ACHN (cell line): ENCODE measurements at regions not wholly inside any gene's neighbourhood (a gene's known extent, or its start where the extent isn't known, plus 50 kb on each side); places are given as distances from the start of the nearest gene placed in this dataset.

Source experiments
- DNase-seq: peaks from one replicate; pipeline ENCODE4 v3.0.0-alpha.2; 2015
- in situ Hi-C: cut with HindIII; loops from 2 replicates; pipeline ENCODE4 v1.10.0; 2017; ENCODE audit warnings: low sequenced_read_pairs, low pct_ligation_motif_present, low pct_unique_long_range_greater_than_20kb

DNA sequence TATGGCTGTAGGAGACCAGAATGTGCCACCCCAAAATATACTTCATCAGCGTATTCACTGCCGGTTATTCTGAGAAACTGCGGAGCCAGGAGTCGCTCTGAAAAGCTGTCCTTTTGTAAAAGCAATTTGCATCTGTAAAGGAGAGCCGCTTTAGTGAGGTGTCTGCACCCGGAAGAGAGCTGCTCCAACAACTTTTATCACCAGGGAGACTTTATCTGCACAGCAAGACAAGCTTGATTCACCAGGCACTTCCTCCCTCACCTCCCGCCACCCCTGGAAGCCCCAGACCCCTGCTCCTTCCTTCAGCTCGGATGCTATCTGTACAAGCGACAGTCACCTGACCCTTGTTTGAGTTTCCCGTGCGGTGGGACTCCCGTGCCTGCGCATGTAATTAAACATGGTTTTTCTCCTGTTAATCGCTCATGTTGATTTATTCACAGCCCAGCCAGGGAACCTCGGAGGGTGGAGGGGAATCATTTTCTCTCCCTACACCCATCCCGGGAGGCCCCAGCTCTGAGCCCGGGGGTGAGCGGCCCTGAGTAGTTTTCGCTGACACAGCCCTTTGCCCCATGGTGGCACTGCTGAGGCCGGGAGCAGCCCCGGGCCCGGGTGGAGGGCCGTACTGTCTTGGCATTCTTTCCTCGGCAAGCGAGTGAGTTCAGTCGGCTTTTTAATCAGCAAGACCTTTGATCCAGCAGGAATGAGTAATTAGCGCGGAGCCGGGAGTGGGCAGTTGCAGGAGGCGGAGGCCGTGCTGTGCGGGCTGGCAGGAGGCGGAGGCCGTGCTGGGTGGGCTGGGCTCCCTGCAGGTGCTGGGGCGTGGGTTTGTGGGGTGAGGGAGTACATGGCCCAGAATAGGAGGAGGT is 222.7 kb upstream of the CIBAR2 start:
- DNase-seq = no peak
- in situ Hi-C loops = no loop called here

DNA sequence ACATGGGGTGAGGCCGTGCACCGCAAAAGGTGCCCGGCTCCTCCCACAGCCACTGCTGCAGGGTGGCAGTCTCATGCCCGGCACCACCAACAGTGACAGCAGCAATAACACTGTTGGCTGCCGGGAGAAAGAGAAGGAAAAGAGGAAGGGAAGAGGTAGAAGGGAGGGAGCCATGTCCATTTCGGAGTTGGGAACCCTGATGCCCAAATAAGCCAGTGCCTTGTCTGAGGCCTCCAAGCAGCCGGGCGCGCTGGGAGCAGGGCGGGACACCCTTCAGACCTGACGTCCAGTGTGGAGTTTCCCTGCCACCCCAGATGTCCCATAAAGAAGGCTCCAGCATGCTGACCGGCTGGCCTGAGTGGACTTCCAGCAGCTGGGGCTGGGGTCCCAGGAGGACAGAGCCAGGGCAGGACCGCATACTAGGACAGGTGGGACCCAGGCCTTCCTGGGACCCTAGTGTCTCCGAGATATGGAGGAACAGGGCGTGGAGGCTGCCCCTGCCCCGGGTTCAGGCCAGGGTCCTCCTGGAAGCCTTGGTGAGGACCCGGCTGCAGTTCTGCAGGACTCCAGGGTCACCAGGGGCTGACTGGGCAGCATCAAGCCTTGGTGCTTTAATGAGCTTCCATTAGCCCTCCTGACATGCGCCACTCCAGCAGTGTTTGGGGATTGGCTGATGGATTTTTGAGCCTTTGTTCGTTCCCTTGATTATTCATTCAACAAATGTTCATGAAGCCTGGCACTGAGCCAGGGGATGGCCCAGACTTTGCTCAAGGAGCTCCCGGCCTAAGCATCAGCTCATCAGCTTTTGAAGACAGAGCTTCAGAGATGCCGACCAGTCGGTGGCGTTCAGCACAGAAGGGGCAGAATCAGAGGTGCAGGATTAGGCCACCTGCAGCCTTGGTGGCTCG is 223.6 kb upstream of the CIBAR2 start:
- in situ Hi-C loops = no loop called here

DNA sequence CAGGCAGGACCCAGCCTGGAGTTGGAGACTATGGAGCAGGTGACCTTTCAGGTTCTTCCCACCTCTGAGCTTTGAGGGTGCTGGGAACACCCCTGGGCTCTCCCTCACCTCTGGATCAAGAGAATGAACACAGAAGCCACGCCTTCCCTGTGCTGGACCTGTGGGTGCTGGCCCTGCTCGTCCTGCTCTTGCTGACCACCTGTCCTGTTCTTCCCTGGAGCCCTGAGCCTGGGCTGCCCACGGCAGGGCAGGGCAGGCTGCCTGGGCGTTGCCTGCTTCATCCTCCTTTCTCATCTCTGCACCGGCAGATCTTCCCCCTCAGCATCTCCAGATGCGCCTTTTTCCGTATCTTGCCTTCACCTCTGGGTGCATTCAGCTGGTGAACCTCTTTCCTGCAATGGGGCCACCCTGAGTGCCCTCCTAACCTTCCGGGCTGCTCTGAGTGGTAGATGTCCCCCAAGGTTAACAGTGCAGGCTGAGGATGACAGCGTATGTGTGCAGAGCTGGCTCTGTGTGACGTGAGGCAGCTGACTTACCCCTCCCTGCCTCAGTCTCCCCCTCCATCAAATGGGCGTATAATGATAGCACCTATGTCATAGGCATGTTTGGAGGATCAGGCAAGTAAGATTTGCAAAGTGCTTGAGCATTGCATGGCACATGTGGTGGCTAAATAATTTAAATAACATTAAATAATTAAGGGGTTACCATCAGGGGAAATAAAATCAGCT is 225.8 kb upstream of the CIBAR2 start:
- in situ Hi-C loops = no loop called here

More for the DNA sequence above, 223.6 kb upstream of the CIBAR2 start:
- DNase-seq = no peak

DNA sequence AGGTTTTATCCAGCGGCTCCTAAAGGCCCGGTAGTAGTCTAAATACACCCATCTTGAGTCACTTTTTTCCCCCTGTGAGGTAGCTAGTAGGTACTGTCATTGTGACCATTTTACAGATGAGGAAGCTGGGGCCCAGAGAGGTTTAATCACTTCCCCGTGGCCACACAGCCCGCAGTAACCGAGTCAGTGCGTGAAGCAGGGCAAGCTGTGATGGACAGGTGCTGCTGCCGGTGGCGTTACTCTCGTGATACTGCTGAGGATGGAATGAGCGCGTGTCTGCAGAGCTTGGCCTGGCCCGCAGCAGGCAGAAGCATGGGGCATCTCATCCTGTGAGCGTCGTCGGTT is 226.3 kb upstream of the CIBAR2 start:
- in situ Hi-C loops = no loop called here
- DNase-seq = no peak

More for the DNA sequence above, 225.8 kb upstream of the CIBAR2 start:
- no peak for DNase-seq

DNA sequence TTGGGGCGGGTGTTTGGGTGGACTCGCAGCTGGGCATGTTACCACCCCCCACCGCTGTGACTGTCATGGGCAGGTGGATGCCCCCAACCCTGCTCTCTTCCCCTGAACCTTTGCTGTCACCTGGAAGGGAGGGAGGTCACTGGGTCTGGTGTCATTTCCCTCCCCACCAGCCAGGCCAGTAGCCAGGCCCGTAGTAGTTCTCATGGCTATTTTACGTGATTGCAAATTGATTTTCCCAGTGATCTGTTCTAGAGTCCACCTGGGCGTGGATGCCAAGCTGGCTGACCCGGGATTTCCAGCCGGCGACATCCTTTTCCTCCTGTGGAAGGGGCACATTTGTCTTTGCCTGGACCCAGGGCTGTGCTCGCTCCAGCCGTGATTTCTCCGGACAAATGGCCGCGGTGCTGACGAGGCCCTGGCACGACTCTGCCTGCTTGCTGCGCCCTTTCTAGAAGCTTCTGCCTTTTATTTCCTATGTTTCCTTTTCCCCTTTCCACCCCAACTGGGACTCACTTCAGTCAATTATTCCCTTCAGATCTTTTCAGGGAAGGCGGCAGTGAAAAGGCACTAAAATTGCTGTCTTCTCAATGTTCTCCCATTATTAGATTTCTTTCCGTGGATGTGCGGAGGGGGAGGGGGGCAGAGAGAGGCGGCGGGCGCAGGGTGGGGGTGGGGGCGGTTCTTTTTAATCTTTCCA is 226.9 kb upstream of the CIBAR2 start:
- in situ Hi-C loops = no loop called here
- no peak for DNase-seq

DNA sequence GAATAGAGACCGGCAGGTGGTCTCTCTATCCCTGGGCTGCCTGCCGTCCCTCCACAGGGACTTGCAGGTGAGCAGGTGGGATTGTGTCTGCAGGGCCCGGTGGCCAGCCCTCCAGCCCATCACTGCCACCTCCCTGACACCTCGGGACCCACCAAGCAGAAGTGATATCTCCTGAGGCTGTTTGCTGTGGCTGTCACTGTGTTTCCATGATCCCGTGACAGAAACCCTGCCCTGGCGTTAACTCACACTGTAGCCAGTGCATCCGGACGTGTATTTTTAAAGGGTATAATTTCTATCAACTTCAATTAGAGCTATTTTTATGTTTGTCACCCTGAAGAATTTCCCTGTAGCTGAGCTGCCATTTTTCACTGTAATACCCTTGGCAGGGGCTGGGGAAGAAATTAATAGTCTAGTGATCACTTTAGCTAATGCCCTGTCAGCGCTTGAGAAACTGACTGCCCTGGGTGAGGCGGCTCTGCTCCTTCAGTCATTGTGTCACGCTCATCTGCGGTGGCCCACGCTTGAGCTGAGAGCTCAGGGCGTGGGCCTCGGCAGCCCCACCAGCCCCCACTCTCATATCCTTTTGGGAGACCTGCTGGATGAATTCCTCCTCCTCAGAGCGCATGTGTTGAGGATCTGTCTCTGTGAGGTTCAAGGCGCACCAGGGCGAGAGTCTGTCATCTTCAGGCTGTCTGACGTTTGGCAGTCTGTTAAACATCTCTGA is 229.9 kb upstream of the CIBAR2 start:
- in situ Hi-C loops = no loop called here
- no peak for DNase-seq

DNA sequence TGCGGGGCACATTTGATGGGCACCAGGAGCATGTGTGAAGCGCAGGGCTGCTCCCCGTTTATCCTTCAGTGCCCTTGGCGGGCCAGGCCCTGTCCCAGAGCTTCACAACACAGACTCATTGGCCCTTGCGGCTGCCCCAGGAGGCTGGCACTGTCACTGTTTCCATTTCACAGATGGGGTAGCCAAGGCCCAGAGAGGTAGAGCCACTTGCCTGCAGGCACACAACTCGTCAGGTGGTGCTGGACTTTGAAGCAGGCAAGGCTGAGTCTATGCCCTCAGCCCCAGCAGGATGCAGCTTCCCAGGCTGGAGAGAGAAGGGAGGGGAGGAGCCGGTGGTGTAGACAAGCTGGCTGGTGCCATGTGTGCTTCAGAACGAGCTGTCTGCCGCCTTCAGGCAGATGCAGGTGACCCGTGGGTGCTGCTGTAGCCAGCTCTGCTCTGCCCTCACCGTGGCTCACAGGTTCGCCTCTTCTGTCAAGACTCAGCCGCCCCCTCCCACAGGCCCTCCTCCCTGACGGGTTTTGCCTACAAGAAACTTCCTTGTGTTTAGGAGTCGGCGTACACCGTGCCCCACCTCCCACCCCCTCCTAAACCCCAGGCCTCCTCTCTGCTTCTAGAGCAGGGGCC is 232.3 kb upstream of the CIBAR2 start:
- no peak for DNase-seq
- in situ Hi-C loops = no loop called here

DNA sequence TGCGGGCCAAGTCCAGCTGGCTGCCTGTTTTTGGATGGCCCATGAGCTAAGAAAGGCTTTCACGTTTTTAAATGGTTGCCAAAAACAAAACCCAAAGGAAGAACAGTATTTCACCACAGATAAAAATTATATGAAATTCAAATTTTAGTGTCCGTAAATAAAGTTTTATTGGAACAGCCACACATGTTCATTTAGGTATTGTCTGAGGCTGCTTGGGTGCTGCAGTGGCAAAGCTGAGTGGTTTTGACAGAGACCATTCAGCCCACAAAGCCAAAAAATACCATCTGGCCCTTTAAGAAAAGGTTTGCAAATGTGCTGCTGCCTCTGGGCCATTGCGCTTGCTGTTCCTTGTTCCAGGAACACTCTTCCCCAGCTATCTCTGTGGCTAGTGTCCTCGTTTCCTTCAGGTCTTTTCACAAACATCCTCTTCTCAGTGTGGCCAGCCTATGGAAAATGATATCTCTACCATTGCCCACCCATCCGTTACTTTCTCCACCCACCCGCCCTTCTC is 232.9 kb upstream of the CIBAR2 start:
- in situ Hi-C loops = no loop called here
- no peak for DNase-seq

DNA sequence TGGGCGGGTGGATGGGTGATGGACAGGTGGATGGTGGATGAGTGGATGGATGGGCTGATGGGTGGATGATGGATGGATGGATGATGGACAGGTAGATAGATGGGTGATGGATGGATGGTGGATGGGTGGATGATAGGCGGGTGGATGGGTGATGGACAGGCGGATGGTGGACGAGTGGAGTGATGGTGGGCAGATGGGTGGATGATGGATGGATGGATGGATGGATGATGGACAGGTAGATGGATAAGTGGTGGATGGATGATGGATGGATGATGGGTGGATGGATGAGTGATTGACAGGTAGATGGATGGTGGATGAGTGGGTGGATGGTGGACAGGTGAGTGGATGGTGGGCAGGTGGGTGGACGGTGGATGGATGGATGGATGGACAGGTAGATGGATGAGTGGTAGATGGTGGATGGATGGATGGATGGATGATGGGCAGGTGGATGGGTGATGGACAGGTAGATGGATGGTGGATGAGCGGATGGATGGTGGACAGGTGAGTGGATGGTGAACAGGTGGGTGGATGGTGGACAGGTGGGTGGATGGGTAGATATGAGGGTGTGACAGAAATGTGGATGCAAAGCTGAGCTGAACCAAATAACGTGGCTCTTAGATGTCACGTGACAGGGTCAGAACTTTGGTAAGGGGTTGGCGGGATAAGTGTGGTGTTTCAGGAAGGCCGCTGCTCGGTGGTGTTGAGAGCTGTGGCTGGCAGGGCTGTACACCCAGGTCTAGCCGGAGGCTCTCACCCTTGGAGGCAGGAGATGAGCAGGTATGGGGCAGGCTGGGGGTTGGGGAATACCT is 234.3 kb upstream of the CIBAR2 start:
- in situ Hi-C loops = no loop called here
- no peak for DNase-seq

DNA sequence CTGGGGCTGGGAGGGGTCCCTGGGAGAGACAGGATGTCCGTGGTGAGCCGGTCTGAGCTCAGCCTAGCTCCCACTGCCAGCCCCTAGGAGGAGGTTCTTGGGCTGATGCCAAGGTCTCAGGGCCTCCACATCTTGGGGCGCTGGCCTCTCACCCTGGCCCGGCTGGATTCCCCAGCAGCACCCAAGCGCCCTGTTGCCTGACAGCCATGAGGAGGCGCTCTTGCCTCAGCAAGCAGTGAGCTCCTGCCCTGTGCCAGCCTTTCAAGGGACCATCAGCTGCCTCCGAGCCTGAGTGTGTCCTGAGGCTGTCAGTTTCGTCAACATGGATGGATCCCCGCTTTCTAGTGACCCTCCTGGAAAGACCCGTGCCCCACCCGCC is 234.9 kb upstream of the CIBAR2 start:
- in situ Hi-C loops = no loop called here
- DNase-seq = no peak

DNA sequence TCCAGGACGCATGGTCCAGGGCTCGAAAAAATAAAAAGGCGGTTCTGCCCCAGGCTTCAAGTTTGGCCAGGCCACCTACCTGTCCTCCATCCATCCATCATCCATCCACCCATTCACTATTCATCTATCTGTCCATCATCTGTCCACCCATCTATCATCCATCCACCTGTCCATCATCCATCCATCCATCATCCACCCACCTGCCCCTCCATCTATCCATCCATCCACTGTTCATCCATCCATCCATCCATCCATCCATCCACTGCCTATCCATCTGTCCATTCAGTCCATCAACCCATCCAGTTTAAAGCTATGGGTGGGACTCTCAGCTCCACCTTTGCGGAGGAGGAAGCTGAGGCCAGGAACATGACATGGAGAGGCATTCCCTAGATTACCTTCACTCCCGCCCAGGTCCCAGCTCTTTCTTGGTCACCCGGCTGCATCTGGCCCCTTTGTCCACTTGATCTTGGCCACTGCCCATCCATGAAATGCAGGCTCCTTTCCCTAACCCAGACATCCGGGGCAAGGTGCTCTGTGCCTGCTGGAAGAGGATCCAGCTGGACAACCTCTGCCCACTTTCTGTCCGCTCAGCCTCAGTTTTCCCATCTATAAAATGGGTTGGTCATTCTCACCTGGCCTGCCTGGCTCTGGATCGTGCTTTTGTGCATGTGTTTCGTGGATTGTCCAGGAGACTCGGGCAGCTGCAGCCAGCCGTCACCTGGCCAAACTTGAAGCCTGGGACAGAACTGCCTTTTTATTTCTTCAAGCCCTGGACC is 236.0 kb upstream of the CIBAR2 start:
- DNase-seq = no peak
- in situ Hi-C loops = no loop called here

DNA sequence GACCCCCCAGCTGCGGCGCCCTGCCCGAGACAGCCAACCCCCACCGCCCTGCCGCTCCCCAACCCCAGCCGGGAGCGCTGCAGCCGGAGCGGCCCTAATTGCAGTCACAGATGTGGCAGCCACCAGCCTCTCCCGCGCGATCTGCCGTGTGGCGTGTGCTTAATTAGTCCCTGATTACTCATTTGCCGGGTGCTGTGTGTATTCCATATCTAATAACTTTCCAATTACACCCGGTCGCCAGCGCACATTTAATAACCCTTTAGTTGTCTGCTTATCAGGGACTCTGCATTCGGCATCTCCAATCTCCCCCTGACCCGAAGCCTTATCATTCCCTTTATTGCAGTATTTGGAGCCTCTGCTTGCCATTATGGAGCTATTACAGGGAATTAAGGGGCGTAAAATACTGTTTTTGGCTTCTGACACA is 236.7 kb upstream of the CIBAR2 start:
- in situ Hi-C loops = no loop called here
- DNase-seq = no peak

DNA sequence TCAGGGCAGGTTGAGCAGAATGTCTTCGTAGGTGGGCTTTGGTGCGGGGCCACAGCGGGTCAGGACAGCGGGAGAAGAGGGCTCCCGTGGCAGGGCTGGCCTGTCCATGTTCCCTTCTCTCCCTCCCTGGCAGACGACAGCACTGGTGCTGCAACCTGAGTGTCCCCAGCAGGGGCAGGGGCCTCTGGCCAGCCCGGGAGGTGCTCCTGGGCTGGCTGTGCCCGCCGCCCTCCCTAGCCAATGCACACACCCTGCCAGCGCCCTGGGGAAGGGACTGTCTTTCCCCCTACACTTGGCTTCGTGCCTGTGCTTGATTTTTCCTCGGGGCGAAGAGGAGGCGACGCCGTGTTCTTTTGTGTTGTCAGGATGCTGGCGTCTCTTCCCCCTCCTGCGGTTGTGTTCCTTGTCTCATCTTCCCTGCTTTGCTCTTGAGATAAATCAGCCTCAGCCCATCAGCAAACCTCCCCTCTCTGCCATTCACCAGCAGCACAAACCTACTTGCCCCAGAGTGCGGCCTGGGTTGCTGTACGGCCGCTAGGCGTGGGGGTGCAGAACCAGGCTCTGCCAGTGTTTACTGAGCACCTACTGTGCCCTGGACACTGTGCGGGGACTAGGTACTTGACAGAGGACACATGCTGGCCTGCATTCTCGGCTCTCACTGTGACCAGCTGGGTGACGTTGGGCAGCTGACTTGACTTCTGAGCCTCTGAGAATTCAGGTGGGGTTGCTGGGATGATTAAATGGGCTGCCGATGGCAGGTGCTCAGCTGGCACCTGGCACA is 237.3 kb upstream of the CIBAR2 start:
- DNase-seq = no peak
- in situ Hi-C loops = no loop called here

DNA sequence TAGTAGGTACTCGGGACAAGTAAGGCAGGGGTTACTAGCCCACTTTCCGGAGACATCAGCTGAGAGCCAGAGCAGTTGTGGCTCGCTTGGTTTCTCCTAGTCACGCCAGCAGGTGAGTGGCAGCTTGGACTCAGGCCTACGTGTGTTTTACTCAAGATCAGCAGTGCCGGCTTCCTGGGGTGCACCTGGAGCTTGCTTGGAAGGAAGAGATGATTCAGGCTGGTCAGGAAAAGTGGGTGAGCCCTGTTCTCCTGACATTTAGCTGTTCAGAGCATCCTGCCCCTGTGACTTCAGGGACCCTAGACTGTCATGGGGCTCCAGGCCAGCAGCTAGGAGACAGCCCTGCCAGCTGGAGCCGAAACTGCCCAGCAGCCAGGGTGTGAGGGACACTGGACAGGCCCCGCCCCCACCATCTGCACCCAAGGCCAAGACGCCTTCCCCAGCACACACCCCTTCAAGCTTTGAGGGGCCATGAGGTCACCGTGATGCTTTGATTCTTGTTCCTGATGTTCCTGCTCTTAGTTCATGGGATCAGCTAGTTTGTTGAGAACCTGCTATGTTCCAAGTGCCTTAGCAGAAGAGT is 238.0 kb upstream of the CIBAR2 start:
- DNase-seq = no peak
- in situ Hi-C loops = no loop called here

DNA sequence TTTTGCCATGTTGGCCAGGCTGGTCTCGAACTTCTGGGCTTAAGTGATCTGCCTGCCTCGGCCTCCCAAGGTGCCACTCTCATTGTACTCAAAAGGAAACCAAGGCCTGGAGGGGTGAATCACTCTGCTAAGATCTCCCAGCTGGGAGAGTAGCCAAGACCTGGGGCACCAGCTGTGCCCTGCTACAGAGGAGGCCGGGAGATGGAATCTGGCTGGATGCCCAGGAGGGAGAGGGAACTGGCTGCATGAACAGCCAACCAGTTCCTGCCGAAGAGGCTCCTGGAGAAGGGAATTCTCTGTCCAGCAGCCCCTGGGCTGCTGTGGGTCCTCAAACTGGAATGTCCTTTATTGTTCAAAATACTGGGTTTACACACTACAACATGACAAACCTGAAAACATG is 238.7 kb upstream of the CIBAR2 start:
- peak; percentile 99 for DNase-seq
- in situ Hi-C loops = no loop called here
